B cell (primary cell): ENCODE measurements at regions not wholly inside any gene's neighbourhood (a gene's known extent, or its start where the extent isn't known, plus 50 kb on each side); places are given as distances from the start of the nearest gene placed in this dataset.

ENCODE experiments used
- ATAC-seq: fragments of 200-7000 bp; cut with Tn5 transposase; one replicate; pipeline ENCODE4 v1.10.0; 2021; ENCODE audit warnings: low read depth, mild to moderate bottlenecking, moderate number of reproducible peaks, moderate library complexity
- CTCF ChIA-PET: fragments of 350-600 bp; sonication (Branson Sonifier 250); formaldehyde crosslinking; loops from one replicate; lab custom pipeline; 2021; ENCODE audit warnings: antibody characterized with exemption, inconsistent platforms; lab: Charles Lee
- POLR2A ChIA-PET: fragments of 350-600 bp; sonication (Branson Sonifier 250); formaldehyde crosslinking; loops from one replicate; lab custom pipeline; 2021; ENCODE audit warnings: antibody characterized with exemption; lab: Charles Lee
- DNase-seq: peaks from one replicate; pipeline ENCODE4 v3.0.0; 2013
- H2AFZ ChIP-seq: 2 replicates; pipeline ENCODE4 v1.6.1; 2012; ENCODE audit warnings: mild to moderate bottlenecking, low read depth, low read length; ENCODE audit not compliant: insufficient read depth, poor library complexity, severe bottlenecking
- H3K27ac ChIP-seq, 2 donors: 1 replicate in 1 of 2; 2 replicates in 1 of 2; pipeline ENCODE4 v1.5.1; 2012 to 2013; ENCODE audit warnings: low read length in 2 of 2, mild to moderate bottlenecking in 2 of 2, moderate library complexity in 1 of 2
- H3K27me3 ChIP-seq, 4 experiments: fragments of 200-600 bp in 1 of 4; sonication (generic) in 1 of 4; replicated peaks in 1 of 4; 1 replicate in 2 of 4; 2 replicates in 2 of 4; pipeline versions ENCODE4 v1.6.1 to v1.7.0; 2013 to 2016; ENCODE audit warnings: low read length in 3 of 4, mild to moderate bottlenecking in 2 of 4, mixed read lengths in 1 of 4, moderate library complexity in 1 of 4; ENCODE audit not compliant: insufficient read depth in 4 of 4, control insufficient read depth in 3 of 4; ENCODE audit errors: control extremely low read depth in 1 of 4
- H3K36me3 ChIP-seq, 2 experiments: replicated peaks in 1 of 2; 1 replicate in 1 of 2; 2 replicates in 1 of 2; pipeline versions ENCODE4 v1.6.1 to v1.7.1; 2013; ENCODE audit warnings: low read length in 1 of 2; ENCODE audit not compliant: insufficient read depth in 2 of 2, control insufficient read depth in 1 of 2; ENCODE audit errors: control extremely low read depth in 1 of 2, extremely low read depth in 1 of 2
- H3K4me1 ChIP-seq, 2 donors: fragments of 200-600 bp in 1 of 2; sonication (generic) in 1 of 2; 1 replicate in 1 of 2; 2 replicates in 1 of 2; pipeline versions ENCODE4 v1.5.1 to v1.6.1; 2013 to 2017; ENCODE audit warnings: low read length in 2 of 2; ENCODE audit not compliant: control insufficient read depth in 2 of 2, insufficient read depth in 2 of 2
- H3K4me2 ChIP-seq: replicated peaks from 2 replicates; pipeline ENCODE3; 2012; ENCODE audit warnings: mild to moderate bottlenecking, low read depth, low read length; ENCODE audit not compliant: poor library complexity, severe bottlenecking
- H3K4me3 ChIP-seq, 5 experiments: fragments of 200-600 bp in 1 of 5; sonication (generic) in 1 of 5; 1 replicate in 3 of 5; 2 replicates in 2 of 5; pipeline versions ENCODE4 v1.5.1 to v1.7.0; 2011 to 2016; ENCODE audit warnings: low read length in 4 of 5, mild to moderate bottlenecking in 4 of 5, low read depth in 2 of 5, control low read depth in 1 of 5, moderate library complexity in 1 of 5; ENCODE audit not compliant: insufficient read depth in 1 of 5; ENCODE audit errors: control extremely low read depth in 1 of 5, extremely low read depth in 1 of 5
- H3K79me2 ChIP-seq: fragments of 200-600 bp; sonication (generic); one replicate; pipeline ENCODE4 v1.6.0; 2016; ENCODE audit warnings: low read length; ENCODE audit not compliant: control insufficient read depth, insufficient read depth
- H3K9ac ChIP-seq: fragments of 200-600 bp; sonication (generic); 2 replicates; pipeline ENCODE4 v1.6.1; 2017; ENCODE audit warnings: mild to moderate bottlenecking, low read length, moderate library complexity
- H3K9me3 ChIP-seq, 3 donors: one replicate each; pipeline versions ENCODE4 v1.6.1 to v1.7.1; 2013; ENCODE audit warnings: low read length in 2 of 3; ENCODE audit not compliant: control insufficient read depth in 2 of 3, insufficient read depth in 1 of 3; ENCODE audit errors: control extremely low read depth in 1 of 3
- H4K20me1 ChIP-seq: 2 replicates; pipeline ENCODE4 v1.6.0; 2012; ENCODE audit warnings: mild to moderate bottlenecking, low read length; ENCODE audit not compliant: insufficient read depth, control insufficient read depth, poor library complexity, severe bottlenecking
- H3K27ac Mint-ChIP-seq: one replicate; pipeline ENCODE4 v1.8.0; 2021; ENCODE audit warnings: mixed read lengths
- H3K27me3 Mint-ChIP-seq: one replicate; pipeline ENCODE4 v1.8.0; 2021; ENCODE audit warnings: mixed read lengths
- H3K4me1 Mint-ChIP-seq: one replicate; pipeline ENCODE4 v1.8.0; 2021; ENCODE audit warnings: mixed read lengths
- H3K4me3 Mint-ChIP-seq: one replicate; pipeline ENCODE4 v1.8.0; 2021; ENCODE audit warnings: mixed read lengths
- H3K9me3 Mint-ChIP-seq: one replicate; pipeline ENCODE4 v1.8.0; 2022; ENCODE audit warnings: mixed read lengths; ENCODE audit not compliant: insufficient read depth
- EZH2 ChIP-seq: IDR thresholded peaks from 2 replicates; pipeline ENCODE4 v1.6.1; 2012; ENCODE audit warnings: borderline replicate concordance, low read depth, mild to moderate bottlenecking, moderate library complexity, low read length; ENCODE audit not compliant: insufficient read depth, poor library complexity, severe bottlenecking
- WGBS: methylation state at CpG from one replicate; pipeline ENCODE4 v1.1.5; 2013; ENCODE audit warnings: missing lambda C conversion rate; ENCODE audit not compliant: insufficient coverage; 5-methylcytosine and 5-hydroxymethylcytosine counted together
- intact Hi-C: fragments of 100-400 bp; cut with micrococcal nuclease; formaldehyde crosslinking; loops from one replicate; pipeline ENCODE4 v1.10.0; 2022
- TF ChIP-seq, protein P1 (sequence below): fragments of 200-600 bp; IDR thresholded peaks from one replicate; pipeline ENCODE4 v1.8.0; 2022; ENCODE audit warnings: antibody characterized with exemption, mild to moderate bottlenecking

DNA sequence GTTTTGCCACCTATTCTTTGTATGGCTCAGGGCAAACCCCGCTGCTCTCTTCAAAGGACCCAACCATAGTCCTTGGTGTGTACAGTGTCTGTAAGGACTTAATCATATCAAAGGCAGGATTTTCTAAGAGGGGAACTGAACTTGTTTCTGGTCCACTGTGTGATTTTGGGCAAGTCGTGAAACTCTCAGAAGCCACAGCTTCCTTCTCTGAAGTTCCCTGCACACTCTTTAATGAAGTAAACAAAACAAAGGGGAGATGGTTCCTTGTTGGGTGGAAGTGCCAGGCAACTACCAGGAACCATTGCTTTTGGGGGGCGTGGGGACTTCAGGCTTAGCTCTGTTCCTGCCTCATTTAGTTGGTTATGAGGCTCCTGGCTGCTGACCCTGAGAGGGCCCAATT, 152.4 kb downstream of the VRK1 start:
- WGBS: 63% methylated on average over 1 of the region's 3 CpGs
- ChIA-PET CTCF (no interaction called here), POLR2A (no interaction called here)
- H3K27me3 Mint-ChIP-seq: no peaks in the 10 kb centered on the region
- DNase-seq: peak; percentile 41
- H3K4me1 Mint-ChIP-seq: peaks cover 30% of the 10 kb centered on the region
- peak; percentile 43 for ATAC-seq
- H3K9me3 Mint-ChIP-seq: no peaks in the 10 kb centered on the region
- no peaks in the 10 kb centered on the region for H3K79me2 ChIP-seq
- H3K27me3 ChIP-seq: no peaks in the 10 kb centered on the region
- H3K4me3 ChIP-seq: peak overlapping the region in 1 of 5 experiments; percentile 18
- peak overlapping the region; percentile 94 for H3K27ac Mint-ChIP-seq
- intact Hi-C loops: no loop called here
- H3K27ac ChIP-seq: peak overlapping the region; percentile 69 to 85
- H3K9me3 ChIP-seq: peaks cover 0 to 2% (median 0%) of the 10 kb centered on the region in 3 donors
- H3K9ac ChIP-seq: peak overlapping the region; percentile 31
- H2AFZ ChIP-seq: peak overlapping the region; percentile 61
- peak overlapping the region; percentile 67 for H3K4me2 ChIP-seq
- no peaks in the 10 kb centered on the region for H4K20me1 ChIP-seq
- H3K4me3 Mint-ChIP-seq: peak overlapping the region; percentile 59
- no peaks in the 10 kb centered on the region for H3K36me3 ChIP-seq
- TF ChIP-seq, protein P1, sequence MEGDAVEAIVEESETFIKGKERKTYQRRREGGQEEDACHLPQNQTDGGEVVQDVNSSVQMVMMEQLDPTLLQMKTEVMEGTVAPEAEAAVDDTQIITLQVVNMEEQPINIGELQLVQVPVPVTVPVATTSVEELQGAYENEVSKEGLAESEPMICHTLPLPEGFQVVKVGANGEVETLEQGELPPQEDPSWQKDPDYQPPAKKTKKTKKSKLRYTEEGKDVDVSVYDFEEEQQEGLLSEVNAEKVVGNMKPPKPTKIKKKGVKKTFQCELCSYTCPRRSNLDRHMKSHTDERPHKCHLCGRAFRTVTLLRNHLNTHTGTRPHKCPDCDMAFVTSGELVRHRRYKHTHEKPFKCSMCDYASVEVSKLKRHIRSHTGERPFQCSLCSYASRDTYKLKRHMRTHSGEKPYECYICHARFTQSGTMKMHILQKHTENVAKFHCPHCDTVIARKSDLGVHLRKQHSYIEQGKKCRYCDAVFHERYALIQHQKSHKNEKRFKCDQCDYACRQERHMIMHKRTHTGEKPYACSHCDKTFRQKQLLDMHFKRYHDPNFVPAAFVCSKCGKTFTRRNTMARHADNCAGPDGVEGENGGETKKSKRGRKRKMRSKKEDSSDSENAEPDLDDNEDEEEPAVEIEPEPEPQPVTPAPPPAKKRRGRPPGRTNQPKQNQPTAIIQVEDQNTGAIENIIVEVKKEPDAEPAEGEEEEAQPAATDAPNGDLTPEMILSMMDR: no peak
- TF ChIP-seq EZH2: no peak
- H3K4me1 ChIP-seq: peaks cover 15 to 28% of the 10 kb centered on the region in 2 donors

DNA sequence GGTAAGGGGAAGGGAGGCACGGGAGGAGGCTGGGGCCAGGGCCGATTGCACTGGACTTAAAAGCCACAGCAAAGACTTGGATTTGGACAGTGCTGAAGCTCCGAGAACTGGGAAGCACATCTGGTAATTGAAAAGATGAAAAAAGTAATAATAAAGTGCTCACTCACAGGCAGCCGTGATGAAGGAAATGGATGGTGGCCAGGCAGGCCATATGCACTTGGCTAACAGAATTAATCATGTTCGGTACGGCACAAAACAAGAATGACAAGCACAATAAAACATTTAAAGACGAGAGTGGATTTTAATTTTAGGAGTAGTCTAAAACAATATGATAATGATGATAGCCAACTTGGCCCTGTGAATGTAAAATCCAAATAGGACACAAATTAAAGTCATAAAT, 154.3 kb downstream of the VRK1 start:
- no peak for ATAC-seq
- POLR2A ChIA-PET: no interaction called here

More for the DNA sequence above, 154.3 kb downstream of the VRK1 start:
- no peaks in the 10 kb centered on the region for H3K9me3 Mint-ChIP-seq
- Histone ChIP-seq H4K20me1 (no peaks in the 10 kb centered on the region), H3K4me3 (no peak overlapping the region), H3K9ac (no peak overlapping the region), H3K9me3 (peaks cover 0 to 2% (median 0%) of the 10 kb centered on the region in 3 donors), H3K36me3 (no peaks in the 10 kb centered on the region), H3K4me1 (peaks cover 15 to 28% of the 10 kb centered on the region in 2 donors), H3K4me2 (no peak overlapping the region), H3K79me2 (no peaks in the 10 kb centered on the region), H2AFZ (no peak overlapping the region), H3K27ac (no peak overlapping the region), H3K27me3 (no peaks in the 10 kb centered on the region)
- intact Hi-C loops: no loop called here
- H3K27me3 Mint-ChIP-seq: no peaks in the 10 kb centered on the region
- WGBS: 94% methylated on average over 3 of the region's 7 CpGs
- H3K4me1 Mint-ChIP-seq: peaks cover 29% of the 10 kb centered on the region
- H3K27ac Mint-ChIP-seq: no peak overlapping the region
- CTCF ChIA-PET: no interaction called here
- DNase-seq: no peak
- no peak for TF ChIP-seq EZH2
- TF ChIP-seq, protein P1: no peak
- H3K4me3 Mint-ChIP-seq: no peak overlapping the region
